CD14-positive monocyte (primary cell): ENCODE measurements at regions not wholly inside any gene's neighbourhood (a gene's known extent, or its start where the extent isn't known, plus 50 kb on each side); places are given as distances from the start of the nearest gene placed in this dataset.

ENCODE experiments used
- DNase-seq, 3 donors: peaks; one replicate each; pipeline ENCODE4 v3.0.0-alpha.2; 2011 to 2022
- H2AFZ ChIP-seq: 2 replicates; pipeline ENCODE4 v1.6.0; 2012; ENCODE audit warnings: mild to moderate bottlenecking, low read depth, low read length, inconsistent platforms; ENCODE audit not compliant: insufficient read depth, poor library complexity, severe bottlenecking
- H3K27ac ChIP-seq, 2 donors: 1 replicate in 1 of 2; 2 replicates in 1 of 2; pipeline ENCODE4 v1.5.1; 2012 to 2013; ENCODE audit warnings: low read length in 2 of 2, control low read depth in 1 of 2, inconsistent platforms in 1 of 2, low read depth in 1 of 2, mild to moderate bottlenecking in 1 of 2
- H3K27me3 ChIP-seq, 2 donors: one replicate each; pipeline versions ENCODE4 v1.6.0 to v1.6.1; 2011 to 2013; ENCODE audit warnings: low read length in 2 of 2; ENCODE audit not compliant: control insufficient read depth in 2 of 2, insufficient read depth in 2 of 2
- H3K36me3 ChIP-seq, 2 donors: replicated peaks in 1 of 2; 1 replicate in 1 of 2; 2 replicates in 1 of 2; pipeline versions ENCODE4 v1.5.1 to v1.6.1; 2012 to 2013; ENCODE audit warnings: low read length in 2 of 2, control low read depth in 1 of 2, inconsistent platforms in 1 of 2, mild to moderate bottlenecking in 1 of 2; ENCODE audit not compliant: insufficient read depth in 2 of 2, control insufficient read depth in 1 of 2
- H3K4me1 ChIP-seq, 2 donors: 1 replicate in 1 of 2; 2 replicates in 1 of 2; pipeline versions ENCODE4 v1.5.1 to v1.6.1; 2012 to 2013; ENCODE audit warnings: low read length in 2 of 2, control low read depth in 1 of 2, inconsistent platforms in 1 of 2, mild to moderate bottlenecking in 1 of 2, moderate library complexity in 1 of 2; ENCODE audit not compliant: insufficient read depth in 2 of 2, control insufficient read depth in 1 of 2
- H3K4me2 ChIP-seq: replicated peaks from 2 replicates; pipeline ENCODE3; 2012; ENCODE audit warnings: low read length, moderate library complexity, mild to moderate bottlenecking; ENCODE audit not compliant: poor library complexity, severe bottlenecking; ENCODE audit errors: extremely low read depth
- H3K4me3 ChIP-seq, 3 experiments: fragments of 200-600 bp in 1 of 3; sonication (generic) in 1 of 3; replicated peaks in 1 of 3; 1 replicate in 2 of 3; 2 replicates in 1 of 3; pipeline ENCODE4 v1.5.1; 2011 to 2013; ENCODE audit warnings: low read length in 3 of 3, mild to moderate bottlenecking in 3 of 3, control low read depth in 2 of 3, low read depth in 2 of 3, inconsistent platforms in 1 of 3, moderate library complexity in 1 of 3
- H3K79me2 ChIP-seq: 2 replicates; pipeline ENCODE4 v1.6.0; 2012; ENCODE audit warnings: mild to moderate bottlenecking, control low read depth, inconsistent platforms, low read length, moderate library complexity; ENCODE audit not compliant: insufficient read depth
- H3K9ac ChIP-seq: 2 replicates; pipeline ENCODE4 v1.6.0; 2017; ENCODE audit warnings: low read length, mild to moderate bottlenecking; ENCODE audit not compliant: insufficient read depth, poor library complexity, severe bottlenecking
- H3K9me3 ChIP-seq, 2 donors: replicated peaks in 1 of 2; 1 replicate in 1 of 2; 2 replicates in 1 of 2; pipeline versions ENCODE4 v1.5.1 to v1.6.1; 2012 to 2013; ENCODE audit warnings: low read length in 2 of 2, control low read depth in 1 of 2; ENCODE audit not compliant: control insufficient read depth in 1 of 2, insufficient read depth in 1 of 2
- H4K20me1 ChIP-seq: 2 replicates; pipeline ENCODE4 v1.6.0; 2012; ENCODE audit warnings: mild to moderate bottlenecking, low read length, control low read depth, moderate library complexity; ENCODE audit not compliant: insufficient read depth
- H3K27ac Mint-ChIP-seq, 7 donors: one replicate each; pipeline ENCODE4 v1.8.0; 2020; ENCODE audit warnings: mild to moderate bottlenecking in 7 of 7, mixed read lengths in 7 of 7, moderate library complexity in 6 of 7, inconsistent platforms in 2 of 7
- H3K27me3 Mint-ChIP-seq, 3 donors: one replicate each; pipeline ENCODE4 v1.8.0; 2021 to 2022; ENCODE audit warnings: low read depth in 3 of 3, mild to moderate bottlenecking in 3 of 3, mixed read lengths in 3 of 3, moderate library complexity in 3 of 3, inconsistent platforms in 1 of 3
- H3K36me3 Mint-ChIP-seq, 2 donors: one replicate each; pipeline ENCODE4 v1.8.0; 2020; ENCODE audit warnings: mixed read lengths in 2 of 2, inconsistent platforms in 1 of 2, mild to moderate bottlenecking in 1 of 2
- H3K4me1 Mint-ChIP-seq: one replicate; pipeline ENCODE4 v1.8.0; 2020; ENCODE audit warnings: mild to moderate bottlenecking, mixed read lengths
- H3K4me3 Mint-ChIP-seq, 2 donors: one replicate each; pipeline ENCODE4 v1.8.0; 2020; ENCODE audit warnings: mild to moderate bottlenecking in 2 of 2, mixed read lengths in 2 of 2, moderate library complexity in 1 of 2
- H3K9me3 Mint-ChIP-seq, 7 donors: one replicate each; pipeline ENCODE4 v1.8.0; 2020 to 2022; ENCODE audit warnings: mixed read lengths in 7 of 7, mild to moderate bottlenecking in 6 of 7, moderate library complexity in 6 of 7, inconsistent platforms in 2 of 7
- WGBS: methylation state at CpG from one replicate; pipeline ENCODE4 v1.1.5; 2013; ENCODE audit warnings: missing lambda C conversion rate; ENCODE audit not compliant: insufficient coverage; 5-methylcytosine and 5-hydroxymethylcytosine counted together
- intact Hi-C, 2 donors: fragments of 100-400 bp; cut with micrococcal nuclease; formaldehyde crosslinking; loops; one replicate each; pipeline versions ENCODE4 v1.15.0 to v1.15.1; 2023
- TF ChIP-seq, protein P1 (sequence below): fragments of 200-600 bp; IDR thresholded peaks from one replicate; pipeline ENCODE4 v1.8.0; 2022; ENCODE audit warnings: antibody characterized with exemption, mild to moderate bottlenecking

DNA sequence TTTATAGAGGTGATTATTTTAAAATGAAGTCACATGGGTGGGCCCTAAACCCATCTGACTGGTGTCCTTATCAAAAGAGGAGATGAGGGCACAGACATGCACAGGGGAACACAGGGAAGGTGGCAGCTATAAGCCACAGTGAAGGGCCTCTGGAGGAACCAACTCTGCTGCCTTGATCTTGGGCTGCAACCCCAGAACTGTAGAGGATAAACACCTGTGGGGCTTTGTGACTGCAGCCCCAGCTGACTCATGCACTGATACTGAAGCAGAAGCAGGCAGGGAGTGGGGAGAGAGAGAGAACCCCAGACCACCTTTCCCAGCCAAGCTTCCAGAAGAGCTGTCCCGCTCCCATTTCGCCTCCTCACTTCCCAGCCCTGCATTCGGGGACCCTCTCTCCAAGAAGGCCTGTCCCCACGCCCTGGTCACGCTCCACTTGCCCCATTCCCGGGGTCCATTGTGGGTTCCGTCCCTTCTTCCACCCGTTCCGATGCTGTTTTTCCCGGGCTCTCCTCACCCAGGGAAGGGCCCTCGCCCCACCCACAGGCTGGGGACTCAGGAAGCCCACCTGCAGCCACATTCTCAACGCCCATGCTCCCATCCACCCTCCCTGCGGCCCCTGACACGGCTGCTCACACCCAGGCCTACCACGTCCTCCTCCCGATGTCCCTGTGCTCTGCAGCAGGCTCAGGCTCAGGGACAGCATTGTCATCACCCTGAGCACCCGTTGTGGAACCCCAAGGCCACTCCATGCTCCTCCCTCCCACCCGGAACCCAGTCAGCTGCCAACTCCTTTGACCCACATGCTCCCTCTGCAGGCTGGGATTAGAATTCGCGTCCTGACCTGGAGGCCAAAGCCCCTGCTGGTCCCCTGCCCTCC, 90.8 kb upstream of the SHANK2 start:
- WGBS = 72% methylated on average over 17 of the region's 20 CpGs
- Mint-ChIP-seq H3K27ac (peak overlapping the region in 1 of 7 donors; percentile 9), H3K36me3 (no peaks in the 10 kb centered on the region), H3K4me1 (no peaks in the 10 kb centered on the region), H3K27me3 (peaks cover 5 to 10% (median 7%) of the 10 kb centered on the region in 3 donors), H3K9me3 (no peaks in the 10 kb centered on the region), H3K4me3 (no peak overlapping the region)
- TF ChIP-seq, protein P1, sequence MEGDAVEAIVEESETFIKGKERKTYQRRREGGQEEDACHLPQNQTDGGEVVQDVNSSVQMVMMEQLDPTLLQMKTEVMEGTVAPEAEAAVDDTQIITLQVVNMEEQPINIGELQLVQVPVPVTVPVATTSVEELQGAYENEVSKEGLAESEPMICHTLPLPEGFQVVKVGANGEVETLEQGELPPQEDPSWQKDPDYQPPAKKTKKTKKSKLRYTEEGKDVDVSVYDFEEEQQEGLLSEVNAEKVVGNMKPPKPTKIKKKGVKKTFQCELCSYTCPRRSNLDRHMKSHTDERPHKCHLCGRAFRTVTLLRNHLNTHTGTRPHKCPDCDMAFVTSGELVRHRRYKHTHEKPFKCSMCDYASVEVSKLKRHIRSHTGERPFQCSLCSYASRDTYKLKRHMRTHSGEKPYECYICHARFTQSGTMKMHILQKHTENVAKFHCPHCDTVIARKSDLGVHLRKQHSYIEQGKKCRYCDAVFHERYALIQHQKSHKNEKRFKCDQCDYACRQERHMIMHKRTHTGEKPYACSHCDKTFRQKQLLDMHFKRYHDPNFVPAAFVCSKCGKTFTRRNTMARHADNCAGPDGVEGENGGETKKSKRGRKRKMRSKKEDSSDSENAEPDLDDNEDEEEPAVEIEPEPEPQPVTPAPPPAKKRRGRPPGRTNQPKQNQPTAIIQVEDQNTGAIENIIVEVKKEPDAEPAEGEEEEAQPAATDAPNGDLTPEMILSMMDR = no peak
- Histone ChIP-seq H3K79me2 (no peaks in the 10 kb centered on the region), H3K9me3 (no peaks in the 10 kb centered on the region), H3K4me3 (no peak overlapping the region), H3K9ac (no peak overlapping the region), H4K20me1 (no peaks in the 10 kb centered on the region), H3K4me1 (no peaks in the 10 kb centered on the region), H3K27ac (no peak overlapping the region), H3K27me3 (no peaks in the 10 kb centered on the region), H3K36me3 (no peaks in the 10 kb centered on the region), H2AFZ (no peak overlapping the region), H3K4me2 (no peak overlapping the region)
- intact Hi-C loops = no loop called here
- DNase-seq = no peak

DNA sequence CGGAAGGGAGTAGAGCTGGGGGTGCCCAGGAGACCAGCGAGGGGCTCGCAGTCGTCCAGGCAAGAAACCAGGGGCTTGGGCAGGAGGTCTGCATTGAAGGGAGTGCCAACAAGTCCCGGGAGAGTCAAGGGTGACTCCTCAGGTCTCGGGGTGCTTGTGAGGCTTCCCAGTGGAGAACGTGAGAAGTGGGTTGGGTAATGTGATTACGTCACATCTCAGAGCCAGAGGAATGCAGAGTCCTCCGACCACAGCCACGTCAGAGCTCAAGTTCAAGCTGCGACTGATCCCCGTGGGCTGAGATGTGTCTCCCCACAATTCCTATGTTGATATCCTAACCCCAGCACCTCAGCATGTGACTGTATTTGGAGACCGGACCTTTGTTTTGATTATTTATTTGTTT, 89.7 kb upstream of the SHANK2 start:
- intact Hi-C loops = no loop called here
- DNase-seq = no peak
- Histone ChIP-seq H3K36me3 (no peaks in the 10 kb centered on the region), H4K20me1 (no peaks in the 10 kb centered on the region), H3K4me1 (no peaks in the 10 kb centered on the region), H3K4me2 (no peak overlapping the region), H3K4me3 (no peak overlapping the region), H3K27ac (no peak overlapping the region), H3K27me3 (no peaks in the 10 kb centered on the region), H2AFZ (no peak overlapping the region), H3K9me3 (no peaks in the 10 kb centered on the region), H3K79me2 (no peaks in the 10 kb centered on the region), H3K9ac (no peak overlapping the region)
- Mint-ChIP-seq H3K4me3 (no peak overlapping the region), H3K36me3 (no peaks in the 10 kb centered on the region), H3K27ac (no peak overlapping the region), H3K9me3 (no peaks in the 10 kb centered on the region), H3K4me1 (no peaks in the 10 kb centered on the region), H3K27me3 (peaks cover 4 to 16% (median 5%) of the 10 kb centered on the region in 3 donors)
- WGBS = 80% methylated on average over 6 of the region's 13 CpGs
- TF ChIP-seq, protein P1 = no peak
